Esophagus muscularis mucosa (tissue), 4 donors: ENCODE measurements at regions not wholly inside any gene's neighbourhood (a gene's known extent, or its start where the extent isn't known, plus 50 kb on each side); places are given as distances from the start of the nearest gene placed in this dataset.

Source experiments
- CTCF ChIP-seq, 3 experiments: fragments of 200-600 bp in 2 of 3; fragments of 450-650 bp in 1 of 3; sonication (generic) in 2 of 3; IDR thresholded peaks; one replicate each; pipeline ENCODE4 v1.5.1; 2017 to 2019; ENCODE audit warnings: antibody characterized with exemption in 3 of 3, mild to moderate bottlenecking in 2 of 3, moderate library complexity in 1 of 3
- EP300 ChIP-seq: sonication (generic); formaldehyde crosslinking; IDR thresholded peaks from one replicate; pipeline ENCODE4 v1.6.1; 2017; ENCODE audit warnings: antibody characterized with exemption
- POLR2A ChIP-seq: fragments of 450-650 bp; IDR thresholded peaks from one replicate; pipeline ENCODE4 v1.6.1; 2017; ENCODE audit warnings: antibody characterized with exemption, moderate library complexity, mild to moderate bottlenecking, low read depth
- POLR2AphosphoS5 ChIP-seq, 2 donors: sonication (generic); formaldehyde crosslinking; IDR thresholded peaks; one replicate each; pipeline ENCODE4 v1.6.1; 2017; ENCODE audit warnings: antibody characterized with exemption in 2 of 2

GRCh38 chr20:24866008-24866407, 83.1 kb upstream of the CST7 start:
- TF ChIP-seq POLR2AphosphoS5 (IDR thresholded peaks at IDR 0.05) (no peak), CTCF (IDR thresholded peaks at IDR 0.05) (no peak), POLR2A (no peak), EP300 (no peak)
